ENCODE measurements at regions not wholly inside any gene's neighbourhood (a gene's known extent, or its start where the extent isn't known, plus 50 kb on each side); places are given as distances from the start of the nearest gene placed in this dataset.
"Not testable (repeated sequence)": the region's sequence is repeated elsewhere in the genome, so short reads cannot be mapped to it uniquely, and the experiment has no call there.

DNA sequence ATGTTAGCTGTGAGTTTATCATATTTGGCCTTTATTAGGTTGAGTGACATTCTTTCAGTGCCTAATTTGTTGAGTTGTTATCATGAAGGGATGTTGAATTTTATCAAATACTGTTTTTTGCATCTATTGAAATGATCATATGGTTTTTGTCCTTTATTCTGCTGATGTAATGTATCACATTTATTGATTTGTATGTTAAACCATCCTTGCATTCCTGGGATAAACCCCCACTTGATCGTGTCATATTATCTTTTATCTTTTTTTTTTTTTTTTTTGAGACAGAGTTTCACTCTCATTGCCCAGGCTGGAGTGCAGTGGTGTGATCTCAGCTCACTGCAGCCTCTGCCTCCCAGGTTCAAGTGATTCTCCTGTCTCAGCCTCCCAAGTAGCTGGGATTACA lies 51.9 kb upstream of the MFGE8 start:
- DNase-seq (ENCODE audit: low spot score); FAIRE-seq: not testable (repeated sequence)

DNA sequence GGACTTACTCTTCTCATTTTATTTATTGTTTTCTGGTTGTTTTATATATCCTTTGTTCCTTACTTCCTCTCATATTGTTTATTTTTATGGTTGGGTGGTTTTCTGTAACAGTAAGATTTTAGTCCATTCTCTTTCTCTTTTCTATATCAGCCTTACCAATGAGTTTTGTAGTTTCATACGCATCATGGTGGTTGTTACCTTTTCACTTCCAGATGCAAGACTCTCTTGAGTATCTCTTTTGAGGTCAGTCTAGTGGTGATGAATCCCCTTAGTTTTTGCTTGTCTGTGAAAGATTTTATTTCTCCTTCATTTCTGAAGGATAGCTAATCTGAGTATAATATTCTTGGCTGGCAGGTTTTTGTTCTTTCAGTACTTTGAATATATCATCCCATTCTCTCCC lies 57.1 kb upstream of the MFGE8 start:
- DNase-seq (ENCODE audit: low spot score) (no peak), FAIRE-seq (no peak)

DNA sequence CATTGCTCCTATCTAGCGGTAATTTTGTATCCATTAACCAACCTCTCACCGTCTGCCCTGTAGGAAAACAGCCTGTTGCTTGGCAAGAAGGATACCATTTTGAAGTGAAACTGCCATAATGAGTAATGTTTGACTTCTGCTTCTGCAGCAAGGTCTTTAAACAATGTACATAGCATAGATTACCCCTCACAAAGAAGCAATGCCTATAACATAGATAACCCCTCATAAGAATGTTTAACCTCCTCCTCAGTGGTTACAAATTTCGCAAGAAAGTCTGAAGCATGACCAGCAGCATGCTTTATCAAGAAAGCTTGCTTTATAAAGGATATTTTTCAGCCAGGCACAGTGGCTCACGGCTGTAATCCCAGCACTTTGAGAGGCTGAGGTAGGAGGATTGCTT lies 61.2 kb upstream of the MFGE8 start:
- DNase-seq (ENCODE audit: low spot score) (no peak), FAIRE-seq (no peak)

DNA sequence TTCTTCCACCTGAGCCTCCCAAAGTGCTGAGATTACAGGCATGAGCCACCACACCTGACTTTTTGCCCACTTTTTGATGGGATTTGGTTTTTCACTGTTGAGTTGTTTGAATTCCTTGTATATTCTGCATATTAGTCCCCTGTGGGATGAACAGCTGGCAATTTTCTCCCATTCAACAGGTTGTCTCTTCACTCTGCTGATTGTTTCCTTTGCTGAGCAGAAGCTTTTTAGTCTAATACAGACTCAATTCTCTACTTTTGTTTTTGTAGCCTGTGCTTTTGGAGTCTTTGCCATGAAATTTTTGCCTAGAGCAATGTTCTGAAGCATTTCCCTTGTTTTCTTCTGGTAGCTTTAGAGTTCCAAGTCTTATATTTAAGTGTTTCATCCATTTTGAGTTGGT lies 62.7 kb upstream of the MFGE8 start:
- FAIRE-seq, result no peak
- DNase-seq (ENCODE audit: low spot score), result no peak

DNA sequence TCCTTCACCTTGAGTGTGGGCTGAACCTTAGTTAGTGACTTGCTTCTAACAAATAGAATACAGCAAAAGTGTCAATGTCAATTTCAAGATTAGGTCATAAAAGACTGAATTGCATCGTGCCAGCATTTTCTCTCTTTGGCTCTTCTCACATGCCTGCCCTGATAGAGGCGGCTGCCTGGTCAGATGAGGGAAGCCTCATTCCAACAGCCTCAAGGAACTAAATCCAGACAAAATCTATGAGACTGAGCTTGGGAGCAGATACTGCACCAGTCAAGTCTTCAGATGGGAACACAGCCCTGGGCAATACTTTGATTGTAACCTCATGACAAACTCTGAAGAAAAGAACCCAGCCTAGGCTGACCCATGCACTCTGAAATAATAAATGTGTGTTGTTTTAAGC lies 63.5 kb upstream of the MFGE8 start:
- no peak for DNase-seq (ENCODE audit: low spot score)
- no peak for FAIRE-seq

DNA sequence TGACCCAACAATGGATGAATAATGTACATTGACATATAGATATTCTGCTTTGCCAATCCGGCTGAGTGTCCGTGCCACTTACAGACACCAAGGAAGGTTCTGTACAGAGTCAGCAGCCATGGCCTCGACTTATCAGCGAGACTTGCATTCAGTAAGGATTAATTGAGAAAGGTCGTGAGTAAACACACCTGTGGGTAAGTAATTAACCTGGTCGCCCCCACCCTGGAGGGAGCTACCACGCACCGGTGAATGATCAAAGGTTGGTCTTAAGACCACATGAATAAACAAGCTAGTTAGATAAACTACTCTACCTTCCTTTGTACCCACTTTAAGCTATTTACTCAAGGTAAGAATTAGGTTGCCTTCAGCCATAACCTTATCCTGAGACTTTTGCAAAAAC lies 66.5 kb upstream of the MFGE8 start:
- no peak for FAIRE-seq
- DNase-seq (ENCODE audit: low spot score), result no peak

DNA sequence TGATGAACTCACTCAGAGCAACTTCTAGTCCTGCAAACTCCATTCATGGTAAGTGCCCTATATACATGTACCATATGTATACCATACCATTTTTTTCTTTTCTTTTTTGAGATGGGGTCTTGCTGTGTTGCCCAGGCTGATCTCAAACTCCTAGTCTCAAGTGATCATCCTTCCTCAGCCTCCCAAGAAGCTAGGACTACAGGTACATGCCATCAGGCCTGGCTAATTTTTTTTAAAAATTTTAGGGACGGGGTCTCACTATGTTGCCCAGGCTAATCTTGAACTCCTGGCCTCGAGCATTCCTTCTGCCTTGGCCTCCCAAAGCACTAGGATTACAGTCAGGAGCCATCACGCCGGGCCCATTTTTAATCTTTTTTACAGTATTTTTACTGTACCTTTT lies 67.3 kb upstream of the MFGE8 start:
- no peak for DNase-seq (ENCODE audit: low spot score)
- FAIRE-seq, result no peak

DNA sequence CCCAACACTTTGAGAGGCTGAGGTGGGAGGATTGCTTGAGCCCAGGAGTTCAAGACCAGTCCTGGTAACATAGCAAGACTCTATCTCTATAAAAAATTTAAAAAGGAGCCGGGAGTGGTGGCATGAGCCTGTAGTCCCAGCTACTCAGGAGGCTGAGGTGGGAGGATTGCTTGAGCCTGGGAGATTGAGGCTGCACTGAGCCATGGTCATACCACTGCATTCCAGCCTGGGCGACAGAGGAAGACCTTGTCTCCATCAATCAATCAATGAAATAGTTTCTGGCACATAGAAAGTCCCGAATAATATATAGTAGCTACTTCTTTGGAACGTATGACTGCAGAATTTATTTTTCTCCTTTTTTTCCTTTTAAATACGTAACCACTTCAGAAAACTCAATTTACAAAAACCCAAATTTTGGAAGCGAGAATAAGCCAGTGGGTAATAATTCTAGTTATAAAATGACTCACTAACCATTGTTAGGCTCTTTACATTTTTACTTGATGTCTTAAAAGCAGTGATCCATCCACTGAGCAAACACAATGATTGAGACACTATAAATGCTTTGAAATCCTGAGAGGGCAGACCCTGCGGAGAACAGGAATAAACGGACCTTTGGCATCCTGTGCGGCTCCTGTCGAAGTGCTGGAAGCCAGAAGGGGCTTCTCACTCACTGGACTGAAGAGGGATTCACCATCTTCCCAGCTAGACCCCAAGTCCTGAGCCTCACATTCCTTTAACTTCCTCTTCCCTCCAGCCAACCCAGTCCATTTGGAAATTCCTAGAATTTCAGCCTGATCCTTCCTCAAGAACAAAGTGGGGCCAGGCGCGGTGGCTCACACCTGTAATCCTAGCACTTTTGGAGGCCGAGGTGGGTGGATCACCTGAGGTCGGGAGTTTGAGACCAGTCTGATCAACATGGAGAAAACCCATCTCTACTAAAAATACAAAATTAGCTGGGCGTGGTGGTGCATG lies 68.4 kb upstream of the MFGE8 start:
- DNase-seq (ENCODE audit: low spot score), result peak; percentile 38
- no peak for FAIRE-seq

DNA sequence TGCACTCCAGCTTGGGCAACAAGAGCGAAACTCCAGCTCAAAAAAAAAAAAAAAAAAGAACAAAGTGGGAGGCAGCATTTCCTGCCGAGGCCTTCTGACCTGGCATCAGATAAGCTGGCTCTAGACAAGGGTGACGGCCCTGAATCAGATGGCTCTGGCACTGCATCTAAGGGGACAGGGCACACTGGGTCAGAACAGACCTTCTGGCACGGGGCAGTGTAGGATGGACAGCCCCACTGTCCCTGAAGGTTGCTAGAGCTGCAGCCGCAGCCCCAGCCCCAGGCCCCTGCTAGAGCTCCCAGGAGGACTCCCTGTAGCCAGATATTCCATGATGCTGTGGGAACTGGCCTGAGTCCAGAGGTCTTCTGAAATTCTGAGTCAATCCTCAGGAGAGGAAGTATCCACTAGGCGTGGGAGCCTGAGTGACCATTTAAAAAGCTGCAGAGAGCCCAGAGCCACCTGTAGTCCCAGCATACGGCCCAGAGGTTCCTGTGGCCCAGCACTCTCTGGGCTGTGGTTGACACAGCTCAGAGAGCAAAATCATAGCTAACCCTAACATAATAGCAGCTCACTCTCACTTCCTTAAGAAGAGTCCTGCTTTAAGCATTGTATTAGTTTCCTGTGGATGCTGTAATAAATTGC lies 69.2 kb upstream of the MFGE8 start:
- FAIRE-seq (no peak), DNase-seq (ENCODE audit: low spot score) (peak; percentile 40)

DNA sequence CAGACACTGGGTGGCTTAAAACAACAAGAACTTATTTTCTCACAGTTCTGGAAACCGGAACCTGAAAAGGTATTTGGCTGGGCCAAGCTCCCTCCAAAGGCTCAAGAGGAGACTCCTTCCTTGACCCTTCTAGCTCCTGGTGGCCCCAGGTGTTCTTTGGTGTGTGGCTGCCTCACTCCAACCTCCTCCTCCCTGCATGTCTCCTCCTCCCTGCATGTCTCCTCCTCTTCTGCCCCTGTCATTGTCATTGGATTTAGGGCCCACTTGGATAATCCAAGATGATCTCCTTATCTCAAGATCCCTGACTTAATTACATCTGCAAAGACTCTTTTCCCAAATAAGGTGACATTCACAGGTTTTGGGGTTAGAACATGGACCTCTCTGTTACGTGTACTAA lies 69.8 kb upstream of the MFGE8 start:
- no peak for FAIRE-seq

DNA sequence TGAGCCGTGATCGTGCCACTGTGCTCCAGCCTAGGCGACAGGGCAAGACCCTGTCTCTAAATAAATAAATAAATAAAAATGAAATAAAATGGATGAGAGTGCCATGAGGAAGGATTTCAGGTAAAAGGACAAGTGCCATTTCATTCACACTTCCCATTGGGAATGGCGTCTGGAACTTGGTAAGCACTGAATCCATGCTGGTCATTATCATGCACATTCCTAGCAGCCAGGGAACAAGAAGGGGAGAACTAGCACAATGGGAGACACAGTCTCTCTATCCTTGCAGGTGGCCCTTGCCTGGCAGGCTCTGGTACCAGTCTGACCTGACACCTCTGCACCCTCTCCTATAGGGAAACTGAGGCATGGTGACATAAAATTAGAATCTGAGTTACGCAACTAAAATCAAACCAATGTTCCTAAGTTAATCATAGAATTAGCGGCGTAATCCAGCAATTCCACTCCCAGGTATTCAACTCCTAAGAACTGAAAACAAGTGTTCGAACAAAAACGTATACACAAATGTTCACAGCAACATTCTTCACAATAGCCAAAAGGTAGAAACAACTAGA lies 70.8 kb upstream of the MFGE8 start:
- DNase-seq (ENCODE audit: low spot score) (no peak), FAIRE-seq (no peak)

More for the DNA sequence above, 69.8 kb upstream of the MFGE8 start:
- no peak for DNase-seq (ENCODE audit: low spot score)

DNA sequence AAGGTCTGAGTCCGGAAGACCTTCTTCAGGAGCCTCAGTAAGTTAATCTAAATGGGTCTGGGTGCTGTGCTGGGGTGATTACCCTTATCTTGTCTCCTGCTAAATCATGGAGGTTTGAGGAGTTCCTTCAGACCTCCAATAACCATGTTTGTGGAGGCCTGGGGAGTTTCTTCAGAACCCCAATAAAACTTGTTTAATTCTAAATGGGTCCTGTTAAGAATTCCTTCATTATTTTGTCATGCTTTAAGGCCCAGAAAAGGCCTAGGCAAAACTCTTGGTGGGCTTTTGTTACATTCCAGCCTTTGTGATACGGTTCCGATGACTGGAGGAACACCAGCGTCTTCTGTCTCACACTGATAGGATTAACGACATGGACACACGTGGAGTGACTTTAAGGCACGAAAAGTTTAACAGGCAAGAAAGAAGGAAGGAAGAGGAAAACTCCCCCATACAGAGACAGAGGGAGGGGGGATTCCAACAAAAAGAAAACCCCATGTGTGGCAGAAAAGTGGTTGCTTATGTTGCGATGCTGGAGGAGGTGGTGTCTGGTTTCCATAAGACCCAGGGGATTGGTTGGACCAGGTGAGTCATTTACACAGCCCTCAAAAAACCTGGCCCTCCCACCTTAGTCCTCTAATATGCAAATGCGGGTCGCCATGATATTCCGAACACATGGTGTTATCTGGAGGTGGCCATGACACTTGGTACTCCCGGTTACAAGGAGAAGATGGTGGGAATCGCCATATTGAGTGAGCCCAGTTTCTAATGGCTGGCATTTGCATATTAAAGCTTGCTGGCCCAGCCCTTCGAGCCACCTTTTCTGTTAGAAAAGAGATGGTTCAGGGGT lies 72.6 kb upstream of the MFGE8 start:
- FAIRE-seq (no peak), DNase-seq (ENCODE audit: low spot score) (no peak)

DNA sequence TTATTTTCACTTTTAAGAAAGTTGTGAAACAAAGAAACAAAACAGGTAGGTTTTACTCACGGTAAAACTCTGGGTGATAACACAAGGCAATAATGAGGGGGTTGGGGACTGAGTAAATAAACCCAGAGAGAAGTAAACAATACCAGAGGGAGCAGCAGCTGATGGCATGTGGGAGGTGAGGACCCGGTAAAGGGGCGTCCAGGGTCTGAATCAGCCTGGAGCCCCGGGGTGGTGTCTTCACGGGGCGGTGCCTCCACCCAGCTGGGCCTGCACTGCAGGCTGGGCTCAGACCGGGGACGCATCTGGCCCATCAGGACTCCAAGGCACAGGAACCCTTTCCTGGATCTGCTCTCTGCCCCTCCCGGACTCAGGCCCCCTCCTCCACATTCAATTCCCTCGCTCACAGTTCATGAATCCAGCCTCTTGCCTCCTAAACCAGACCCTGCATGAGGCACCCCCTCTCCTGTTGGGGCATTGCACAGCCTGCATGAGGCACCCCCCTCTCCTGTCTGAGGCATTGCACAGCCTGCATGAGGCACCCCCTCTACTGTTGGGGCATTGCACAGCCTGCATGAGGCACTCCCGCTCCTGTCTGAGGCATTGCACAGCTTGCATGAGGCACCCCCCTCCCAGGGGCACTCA lies 73.9 kb upstream of the MFGE8 start:
- no peak for FAIRE-seq
- no peak for DNase-seq (ENCODE audit: low spot score)

DNA sequence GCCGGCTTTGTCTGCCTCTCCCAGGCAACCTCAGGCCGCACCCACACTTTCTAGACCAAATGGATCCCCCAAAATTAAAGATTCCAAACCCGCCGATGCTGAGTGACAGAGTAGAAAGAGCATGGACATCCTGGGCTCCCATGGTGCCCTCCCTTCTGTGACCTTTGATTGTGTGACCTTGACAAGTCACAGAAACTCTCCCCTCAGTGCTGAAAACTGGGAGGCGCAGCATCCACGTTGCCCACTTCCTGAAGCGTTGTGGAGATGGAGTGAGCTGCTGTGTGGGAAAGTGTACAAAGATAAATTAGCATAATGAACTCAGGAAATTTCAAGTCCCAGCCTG lies 74.4 kb upstream of the MFGE8 start:
- FAIRE-seq, result no peak
- no peak for DNase-seq (ENCODE audit: low spot score)

DNA sequence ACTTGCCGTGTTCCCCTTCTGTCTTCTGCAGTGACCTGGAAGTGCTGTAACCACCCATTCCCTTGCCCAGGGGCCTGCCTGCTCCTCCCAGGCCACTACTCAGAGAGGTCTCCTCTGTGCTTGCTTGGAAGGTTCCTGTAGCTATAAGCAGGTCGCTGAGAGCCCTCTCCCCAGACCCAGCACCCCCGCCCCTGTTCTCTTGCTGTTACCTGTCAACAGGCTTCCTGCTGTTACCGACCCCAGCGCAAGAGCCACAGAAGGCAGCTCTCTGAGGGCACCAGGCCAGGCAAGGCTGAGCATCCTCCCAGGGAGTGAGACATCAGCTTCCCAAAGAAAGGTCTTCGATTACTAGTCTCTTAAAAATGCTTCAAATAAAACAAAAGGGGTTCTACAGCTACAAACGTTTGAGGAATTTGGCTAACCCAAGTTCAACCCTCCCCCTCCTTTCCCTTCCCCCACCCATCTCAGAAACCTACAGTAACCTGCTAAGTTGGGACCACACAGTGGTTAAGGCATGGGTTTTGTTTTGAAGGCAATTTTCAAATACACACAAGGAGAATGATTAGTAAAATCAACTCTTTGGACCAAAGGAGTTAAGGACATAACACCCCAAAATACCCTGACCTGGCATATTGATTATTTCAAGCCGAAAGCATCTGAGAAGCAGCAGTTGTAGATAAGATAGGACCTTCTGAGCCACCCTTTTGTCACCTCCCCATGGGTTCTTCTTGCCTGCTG lies 74.9 kb upstream of the MFGE8 start:
- no peak for FAIRE-seq

DNA sequence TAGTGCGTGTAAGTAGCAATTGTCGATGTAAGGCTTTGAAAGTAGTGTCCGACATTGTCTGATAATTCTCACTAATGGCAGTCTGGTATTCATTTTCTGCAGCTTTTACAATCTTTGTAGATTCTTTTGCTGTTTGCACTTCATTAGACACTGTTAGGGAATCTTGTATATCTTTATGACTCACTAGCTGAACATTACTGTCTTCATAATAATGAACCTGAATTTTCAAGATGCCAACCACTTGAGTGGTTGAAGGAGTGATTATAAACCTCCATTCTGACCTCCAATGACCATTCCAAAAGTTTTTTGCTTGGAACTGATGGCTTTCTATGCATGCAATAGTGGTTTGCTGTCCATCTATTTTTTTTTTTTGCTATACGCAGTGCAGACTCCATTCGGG lies 76.4 kb upstream of the MFGE8 start:
- DNase-seq (ENCODE audit: low spot score) (peak; percentile 51), FAIRE-seq (no peak)

More for the DNA sequence above, 74.9 kb upstream of the MFGE8 start:
- DNase-seq (ENCODE audit: low spot score), result no peak

DNA sequence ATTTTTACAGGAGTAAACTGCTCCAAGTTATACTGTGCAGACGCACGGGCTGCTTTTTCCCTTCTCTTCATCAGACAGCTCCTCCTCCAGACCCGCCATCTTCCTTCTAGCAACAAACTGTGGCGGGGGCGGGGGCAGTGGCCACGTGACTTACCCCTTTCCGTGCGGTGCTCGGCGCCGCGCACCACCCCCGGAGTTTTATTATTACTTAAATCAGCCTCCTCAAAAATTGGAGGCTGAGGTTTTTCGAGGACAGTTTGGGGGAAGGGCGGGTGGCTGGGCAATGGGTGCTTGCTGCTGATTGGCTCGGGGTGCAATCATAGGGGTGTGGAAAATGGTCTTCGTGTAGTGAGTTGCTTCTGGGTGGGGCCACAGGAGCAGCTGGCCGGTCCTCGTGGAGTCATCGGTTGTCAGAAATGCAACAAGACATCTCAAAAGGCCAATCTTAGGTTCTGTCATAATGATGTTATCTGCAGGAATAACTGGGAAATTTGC lies 77.1 kb upstream of the MFGE8 start:
- DNase-seq (ENCODE audit: low spot score) (no peak), FAIRE-seq (no peak)

DNA sequence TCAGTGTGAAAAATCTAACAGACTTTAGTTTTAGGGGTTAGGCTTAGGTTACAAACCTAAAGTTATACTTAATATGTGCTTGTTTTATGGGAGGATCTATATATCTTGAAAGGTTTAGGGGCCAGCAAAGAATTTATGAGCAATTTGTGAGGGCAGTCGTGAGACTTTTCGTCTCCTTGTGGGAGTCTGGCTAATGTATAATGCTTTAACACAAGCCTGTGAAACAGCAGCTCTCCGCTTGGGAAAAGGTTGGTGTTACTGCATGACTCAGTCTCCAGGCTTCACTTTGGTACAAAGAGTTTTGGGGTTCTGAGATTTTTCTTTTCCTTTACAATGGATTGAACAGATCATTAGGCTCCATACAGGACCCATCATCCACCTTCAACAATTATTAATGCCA lies 79.0 kb upstream of the MFGE8 start:
- DNase-seq (ENCODE audit: low spot score) (no peak), FAIRE-seq (no peak)

DNA sequence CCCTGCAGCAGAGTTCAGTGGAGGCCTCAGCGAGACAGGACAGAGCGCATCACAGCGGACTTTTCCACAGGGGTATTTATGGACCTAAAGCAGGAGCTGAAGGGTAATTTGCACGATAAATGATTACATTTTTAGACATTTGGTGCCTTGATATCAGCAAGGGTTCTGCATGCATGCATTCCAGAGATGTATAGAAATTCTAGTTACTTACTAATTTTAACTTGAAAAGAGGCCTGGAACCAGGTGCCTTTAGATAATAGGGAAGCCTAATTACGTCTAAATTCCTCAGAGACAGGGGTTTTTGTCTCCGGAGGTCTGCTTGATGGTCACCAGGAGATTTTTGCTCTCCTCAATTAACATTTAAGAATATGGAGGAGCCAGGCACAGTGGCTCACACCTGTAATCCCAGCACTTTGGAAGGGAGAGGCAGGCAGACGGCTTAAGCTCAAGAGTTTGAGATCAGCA lies 79.8 kb upstream of the MFGE8 start:
- FAIRE-seq (no peak), DNase-seq (ENCODE audit: low spot score) (no peak)

DNA sequence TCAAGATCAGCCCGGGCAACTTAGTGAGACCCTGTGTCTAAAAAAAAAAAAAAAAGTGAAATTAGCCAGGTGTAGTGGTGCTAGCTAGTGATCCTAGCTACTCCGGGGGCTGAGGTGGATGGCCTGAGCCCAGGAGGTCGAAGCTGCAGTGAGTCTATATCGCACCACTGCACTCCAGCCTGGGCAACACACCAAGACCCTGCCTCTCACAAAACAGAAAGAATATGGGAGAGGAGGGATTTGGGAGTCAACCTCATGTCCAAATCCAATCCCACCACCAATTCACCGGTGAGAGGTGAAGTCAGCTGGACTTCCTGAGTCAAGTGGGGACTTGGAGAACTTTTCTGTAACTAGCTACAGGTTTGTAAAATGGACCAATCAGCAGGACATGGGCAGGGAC lies 80.5 kb upstream of the MFGE8 start:
- no peak for FAIRE-seq
- no peak for DNase-seq (ENCODE audit: low spot score)

All from RCC 7860 (cell line).